Testis (tissue), 2 donors: ENCODE measurements at regions not wholly inside any gene's neighbourhood (a gene's known extent, or its start where the extent isn't known, plus 50 kb on each side); places are given as distances from the start of the nearest gene placed in this dataset.

Experiments used
- POLR2A ChIP-seq: fragments of 450-650 bp; IDR thresholded peaks from one replicate; pipeline ENCODE4 v1.6.1; 2017; ENCODE audit warnings: antibody characterized with exemption, mild to moderate bottlenecking, moderate library complexity
- TF ChIP-seq, protein P1 (sequence below), 3 experiments: fragments of 450-650 bp in 2 of 3; fragments of 200-600 bp in 1 of 3; sonication (generic) in 1 of 3; IDR thresholded peaks; one replicate each; pipeline ENCODE4 v1.5.1; 2016 to 2019; ENCODE audit warnings: antibody characterized with exemption in 3 of 3, mild to moderate bottlenecking in 2 of 3, moderate library complexity in 1 of 3

DNA sequence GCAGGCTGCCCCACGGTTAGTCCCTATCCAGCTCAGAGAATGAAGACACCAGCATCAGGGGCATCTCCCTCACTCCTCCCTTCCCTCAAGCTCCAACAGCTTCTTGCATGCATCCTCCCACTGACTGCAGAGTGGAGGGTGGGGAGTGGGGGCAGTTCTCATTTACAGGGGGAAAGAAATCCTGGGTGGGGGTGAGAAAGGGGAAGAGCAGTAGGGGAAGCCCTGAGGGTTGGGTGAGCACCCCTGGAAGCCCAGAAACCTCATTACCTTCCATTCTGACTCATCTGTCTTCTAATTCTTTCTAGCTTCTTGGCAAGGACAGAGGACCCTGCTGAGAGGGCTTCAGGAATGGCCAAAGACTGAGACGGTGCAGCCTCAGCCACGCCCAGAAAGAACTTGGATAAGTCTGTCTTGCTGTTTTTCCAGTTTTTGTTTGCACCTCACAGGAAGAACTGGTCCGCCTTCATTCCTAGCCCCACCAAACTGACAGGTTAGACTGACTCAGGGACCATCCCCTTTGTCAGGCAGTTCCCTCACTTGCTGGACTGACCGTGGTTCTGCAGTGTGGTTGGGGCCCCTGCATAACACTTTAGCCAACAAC is 52.5 kb upstream of the WSB1 start:
- TF ChIP-seq, protein P1, sequence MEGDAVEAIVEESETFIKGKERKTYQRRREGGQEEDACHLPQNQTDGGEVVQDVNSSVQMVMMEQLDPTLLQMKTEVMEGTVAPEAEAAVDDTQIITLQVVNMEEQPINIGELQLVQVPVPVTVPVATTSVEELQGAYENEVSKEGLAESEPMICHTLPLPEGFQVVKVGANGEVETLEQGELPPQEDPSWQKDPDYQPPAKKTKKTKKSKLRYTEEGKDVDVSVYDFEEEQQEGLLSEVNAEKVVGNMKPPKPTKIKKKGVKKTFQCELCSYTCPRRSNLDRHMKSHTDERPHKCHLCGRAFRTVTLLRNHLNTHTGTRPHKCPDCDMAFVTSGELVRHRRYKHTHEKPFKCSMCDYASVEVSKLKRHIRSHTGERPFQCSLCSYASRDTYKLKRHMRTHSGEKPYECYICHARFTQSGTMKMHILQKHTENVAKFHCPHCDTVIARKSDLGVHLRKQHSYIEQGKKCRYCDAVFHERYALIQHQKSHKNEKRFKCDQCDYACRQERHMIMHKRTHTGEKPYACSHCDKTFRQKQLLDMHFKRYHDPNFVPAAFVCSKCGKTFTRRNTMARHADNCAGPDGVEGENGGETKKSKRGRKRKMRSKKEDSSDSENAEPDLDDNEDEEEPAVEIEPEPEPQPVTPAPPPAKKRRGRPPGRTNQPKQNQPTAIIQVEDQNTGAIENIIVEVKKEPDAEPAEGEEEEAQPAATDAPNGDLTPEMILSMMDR (IDR thresholded peaks at IDR 0.05): no peak
- TF ChIP-seq POLR2A: no peak
